ENCODE measurements at regions not wholly inside any gene's neighbourhood (a gene's known extent, or its start where the extent isn't known, plus 50 kb on each side); places are given as distances from the start of the nearest gene placed in this dataset.

DNA sequence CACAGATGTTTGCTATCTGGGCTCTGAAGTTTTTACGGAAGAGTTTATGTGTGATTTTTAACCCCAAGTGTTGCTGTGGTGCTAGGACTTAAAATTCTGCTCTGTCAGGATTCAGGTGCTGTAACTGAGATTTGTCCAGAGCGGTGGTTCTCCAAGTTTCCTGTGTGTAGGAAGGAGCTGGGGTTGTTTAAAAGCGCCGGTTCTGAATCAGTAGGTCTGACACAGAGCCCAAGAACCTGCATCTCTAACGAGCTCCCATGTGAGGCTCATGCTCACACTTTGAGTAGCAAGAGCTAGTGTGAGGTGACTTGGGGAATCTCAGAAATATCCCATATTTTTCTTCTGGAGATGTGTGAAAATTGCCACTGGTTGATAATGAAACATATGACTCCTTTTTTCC, 325.5 kb downstream of the SATB1 start:
- Histone ChIP-seq H3K4me3 (ENCODE audit: low read length) (no peak overlapping the region), H3K9me3 (ENCODE audit: control insufficient read depth, insufficient read depth, low read length) (no peaks in the 10 kb centered on the region), H3K36me3 (ENCODE audit: control insufficient read depth, low read length) (no peaks in the 10 kb centered on the region), H3F3A (ENCODE audit: control insufficient read depth, insufficient read depth) (no peaks in the 10 kb centered on the region), H4K20me1 (ENCODE audit: control insufficient read depth, insufficient read depth, low read depth, low read length) (no peaks in the 10 kb centered on the region), H3K27ac (ENCODE audit: low read depth, low read length) (no peak overlapping the region), H3K4me1 (ENCODE audit: control insufficient read depth, low read length) (no peaks in the 10 kb centered on the region), H3K4me2 (ENCODE audit: low read length) (no peak overlapping the region), H3K9me2 (replicated peaks; ENCODE audit: control insufficient read depth, low read length) (no peaks in the 10 kb centered on the region), H3K79me2 (ENCODE audit: control insufficient read depth, low read length) (no peaks in the 10 kb centered on the region), H3K27me3 (ENCODE audit: control insufficient read depth, low read length) (no peaks in the 10 kb centered on the region)
- TF ChIP-seq EZH2phosphoT487 (IDR thresholded peaks at IDR 0.05; ENCODE audit: borderline replicate concordance, low read length) = no peak
- TF ChIP-seq, protein P1, sequence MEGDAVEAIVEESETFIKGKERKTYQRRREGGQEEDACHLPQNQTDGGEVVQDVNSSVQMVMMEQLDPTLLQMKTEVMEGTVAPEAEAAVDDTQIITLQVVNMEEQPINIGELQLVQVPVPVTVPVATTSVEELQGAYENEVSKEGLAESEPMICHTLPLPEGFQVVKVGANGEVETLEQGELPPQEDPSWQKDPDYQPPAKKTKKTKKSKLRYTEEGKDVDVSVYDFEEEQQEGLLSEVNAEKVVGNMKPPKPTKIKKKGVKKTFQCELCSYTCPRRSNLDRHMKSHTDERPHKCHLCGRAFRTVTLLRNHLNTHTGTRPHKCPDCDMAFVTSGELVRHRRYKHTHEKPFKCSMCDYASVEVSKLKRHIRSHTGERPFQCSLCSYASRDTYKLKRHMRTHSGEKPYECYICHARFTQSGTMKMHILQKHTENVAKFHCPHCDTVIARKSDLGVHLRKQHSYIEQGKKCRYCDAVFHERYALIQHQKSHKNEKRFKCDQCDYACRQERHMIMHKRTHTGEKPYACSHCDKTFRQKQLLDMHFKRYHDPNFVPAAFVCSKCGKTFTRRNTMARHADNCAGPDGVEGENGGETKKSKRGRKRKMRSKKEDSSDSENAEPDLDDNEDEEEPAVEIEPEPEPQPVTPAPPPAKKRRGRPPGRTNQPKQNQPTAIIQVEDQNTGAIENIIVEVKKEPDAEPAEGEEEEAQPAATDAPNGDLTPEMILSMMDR (IDR thresholded peaks at IDR 0.05; ENCODE audit: low read depth, low read length, poor library complexity, severe bottlenecking) = no peak

DNA sequence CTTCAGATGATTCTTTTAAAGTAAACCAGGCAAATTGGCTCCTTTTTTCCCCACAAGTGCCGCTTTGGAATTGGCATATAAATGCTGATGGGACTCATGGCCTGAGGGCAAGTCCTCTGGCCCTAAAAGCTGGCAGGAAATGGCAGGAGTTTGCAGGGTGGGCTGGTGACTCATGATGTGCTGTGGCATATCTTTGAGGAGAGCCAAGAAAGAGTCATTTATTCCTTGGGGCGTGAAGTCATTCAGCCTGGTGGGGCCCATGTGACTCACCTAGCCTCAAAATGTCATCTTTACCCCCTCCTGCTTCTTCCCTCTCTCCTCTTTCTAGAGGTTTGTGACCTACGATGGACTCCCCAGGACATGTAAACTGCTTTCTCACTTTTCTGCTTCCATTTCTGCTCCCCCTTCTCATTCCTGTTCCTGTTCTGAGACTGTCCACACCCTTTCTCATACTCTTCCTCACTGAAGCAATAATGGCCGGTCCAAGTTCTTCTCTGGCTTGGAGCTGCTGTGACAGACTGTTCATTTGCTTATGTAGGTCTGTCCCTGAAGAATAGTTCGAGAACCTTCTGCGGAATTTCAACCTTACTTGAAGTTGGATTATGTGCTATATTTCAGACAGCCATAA, 326.1 kb downstream of the SATB1 start:
- no peaks in the 10 kb centered on the region for H4K20me1 ChIP-seq (ENCODE audit: control insufficient read depth, insufficient read depth, low read depth, low read length)
- no peaks in the 10 kb centered on the region for H3K9me3 ChIP-seq (ENCODE audit: control insufficient read depth, insufficient read depth, low read length)
- H3K4me2 ChIP-seq (ENCODE audit: low read length) = no peak overlapping the region
- no peak overlapping the region for H3K27ac ChIP-seq (ENCODE audit: low read depth, low read length)
- H3K4me1 ChIP-seq (ENCODE audit: control insufficient read depth, low read length) = no peaks in the 10 kb centered on the region
- no peaks in the 10 kb centered on the region for H3F3A ChIP-seq (ENCODE audit: control insufficient read depth, insufficient read depth)
- no peaks in the 10 kb centered on the region for H3K79me2 ChIP-seq (ENCODE audit: control insufficient read depth, low read length)
- no peak overlapping the region for H3K4me3 ChIP-seq (ENCODE audit: low read length)
- H3K36me3 ChIP-seq (ENCODE audit: control insufficient read depth, low read length) = no peaks in the 10 kb centered on the region
- TF ChIP-seq, protein P1 (IDR thresholded peaks at IDR 0.05; ENCODE audit: low read depth, low read length, poor library complexity, severe bottlenecking) = no peak
- no peak for TF ChIP-seq EZH2phosphoT487 (IDR thresholded peaks at IDR 0.05; ENCODE audit: borderline replicate concordance, low read length)
- no peaks in the 10 kb centered on the region for H3K27me3 ChIP-seq (ENCODE audit: control insufficient read depth, low read length)
- no peaks in the 10 kb centered on the region for H3K9me2 ChIP-seq (replicated peaks; ENCODE audit: control insufficient read depth, low read length)

DNA sequence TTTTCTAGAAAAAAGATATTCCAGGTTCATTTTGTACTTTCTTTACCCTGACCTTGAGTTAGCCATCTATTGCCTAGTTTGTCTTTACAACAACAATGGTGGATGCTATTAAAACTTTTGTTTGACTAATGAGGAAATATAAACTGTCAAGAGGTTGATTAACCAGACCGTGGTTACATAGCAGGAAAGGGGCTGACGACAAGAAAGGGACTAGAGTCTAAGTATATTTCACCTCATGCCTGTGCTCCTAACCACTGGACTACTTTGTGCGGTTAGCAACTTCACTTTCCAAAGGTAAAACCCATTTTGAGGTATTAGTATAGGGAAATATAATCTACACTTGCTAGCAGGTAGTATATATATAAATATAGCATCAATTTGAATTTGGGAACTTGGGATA, 327.1 kb downstream of the SATB1 start:
- Histone ChIP-seq H3K4me2 (ENCODE audit: low read length) (no peak overlapping the region), H3K79me2 (ENCODE audit: control insufficient read depth, low read length) (no peaks in the 10 kb centered on the region), H3K27me3 (ENCODE audit: control insufficient read depth, low read length) (no peaks in the 10 kb centered on the region), H3K9me2 (replicated peaks; ENCODE audit: control insufficient read depth, low read length) (no peaks in the 10 kb centered on the region), H3F3A (ENCODE audit: control insufficient read depth, insufficient read depth) (no peaks in the 10 kb centered on the region), H3K27ac (ENCODE audit: low read depth, low read length) (no peak overlapping the region), H3K4me3 (ENCODE audit: low read length) (no peak overlapping the region), H4K20me1 (ENCODE audit: control insufficient read depth, insufficient read depth, low read depth, low read length) (no peaks in the 10 kb centered on the region), H3K36me3 (ENCODE audit: control insufficient read depth, low read length) (no peaks in the 10 kb centered on the region), H3K4me1 (ENCODE audit: control insufficient read depth, low read length) (no peaks in the 10 kb centered on the region), H3K9me3 (ENCODE audit: control insufficient read depth, insufficient read depth, low read length) (no peaks in the 10 kb centered on the region)
- no peak for TF ChIP-seq EZH2phosphoT487 (IDR thresholded peaks at IDR 0.05; ENCODE audit: borderline replicate concordance, low read length)
- TF ChIP-seq, protein P1 (IDR thresholded peaks at IDR 0.05; ENCODE audit: low read depth, low read length, poor library complexity, severe bottlenecking) = no peak
